Keratinocyte (primary cell): ENCODE measurements at regions not wholly inside any gene's neighbourhood (a gene's known extent, or its start where the extent isn't known, plus 50 kb on each side); places are given as distances from the start of the nearest gene placed in this dataset.

Experiments used
- DNase-seq: peaks from one replicate; pipeline ENCODE4 v3.0.0-alpha.2; 2011; ENCODE audit warnings: low read depth, missing footprints, low spot score
- FAIRE-seq: peaks from 2 replicates; lab custom pipeline; 2011; peaks lifted over from hg19 to GRCh38; lab: Jason Lieb, UNC
- H2AFZ ChIP-seq: 2 replicates; pipeline ENCODE4 v1.6.0; 2012; ENCODE audit warnings: low read length, control low read depth, inconsistent platforms; ENCODE audit not compliant: control insufficient read depth
- H3K27ac ChIP-seq: 2 replicates; pipeline ENCODE4 v1.5.1; 2011; ENCODE audit warnings: low read length; ENCODE audit not compliant: control insufficient read depth, insufficient read depth
- H3K27me3 ChIP-seq: 3 replicates; pipeline ENCODE4 v1.6.0; 2011; ENCODE audit warnings: low read length; ENCODE audit not compliant: control insufficient read depth, insufficient read depth; ENCODE audit errors: extremely low read depth
- H3K36me3 ChIP-seq, 2 experiments: 2 replicates in 1 of 2; 3 replicates in 1 of 2; pipeline ENCODE4 v1.5.1; 2011; ENCODE audit warnings: low read length in 2 of 2, mild to moderate bottlenecking in 1 of 2; ENCODE audit not compliant: control insufficient read depth in 2 of 2, insufficient read depth in 2 of 2; ENCODE audit errors: extremely low read depth in 1 of 2
- H3K4me1 ChIP-seq: 3 replicates; pipeline ENCODE4 v1.5.1; 2011; ENCODE audit warnings: low read length; ENCODE audit not compliant: control insufficient read depth, insufficient read depth; ENCODE audit errors: extremely low read depth
- H3K4me2 ChIP-seq: 3 replicates; pipeline ENCODE4 v1.6.0; 2011; ENCODE audit warnings: low read depth, low read length; ENCODE audit not compliant: control insufficient read depth, insufficient read depth; ENCODE audit errors: extremely low read depth
- H3K4me3 ChIP-seq, 3 experiments: fragments of 200-600 bp in 1 of 3; sonication (generic) in 1 of 3; 2 replicates in 2 of 3; 3 replicates in 1 of 3; pipeline ENCODE4 v1.5.1; 2011 to 2016; ENCODE audit warnings: low read length in 3 of 3, mild to moderate bottlenecking in 3 of 3, control low read depth in 2 of 3, inconsistent platforms in 1 of 3, low read depth in 1 of 3, mixed read lengths in 1 of 3, mixed run types in 1 of 3, moderate library complexity in 1 of 3; ENCODE audit not compliant: control insufficient read depth in 2 of 3, insufficient read depth in 2 of 3; ENCODE audit errors: extremely low read depth in 1 of 3
- H3K79me2 ChIP-seq: 2 replicates; pipeline ENCODE4 v1.6.0; 2012; ENCODE audit warnings: low read length; ENCODE audit not compliant: control insufficient read depth, insufficient read depth
- H3K9ac ChIP-seq: 3 replicates; pipeline ENCODE4 v1.6.0; 2011; ENCODE audit warnings: low read length; ENCODE audit not compliant: control insufficient read depth, insufficient read depth; ENCODE audit errors: extremely low read depth
- H3K9me1 ChIP-seq: 3 replicates; pipeline ENCODE4 v1.6.0; 2011; ENCODE audit warnings: low read length; ENCODE audit not compliant: control insufficient read depth, insufficient read depth; ENCODE audit errors: extremely low read depth
- H3K9me3 ChIP-seq: 2 replicates; pipeline ENCODE4 v1.5.1; 2012; ENCODE audit warnings: low read depth, low read length; ENCODE audit not compliant: control insufficient read depth
- H4K20me1 ChIP-seq: 3 replicates; pipeline ENCODE4 v1.6.0; 2011; ENCODE audit warnings: low read length; ENCODE audit not compliant: control insufficient read depth, insufficient read depth; ENCODE audit errors: extremely low read depth
- CTCF ChIP-seq, 3 experiments: IDR thresholded peaks in 1 of 3; conservative IDR thresholded peaks in 1 of 3; optimal IDR thresholded peaks in 1 of 3; 2 replicates in 2 of 3; 3 replicates in 1 of 3; pipeline versions ENCODE3 to v1.5.1; 2011; ENCODE audit warnings: low read length in 3 of 3, mild to moderate bottlenecking in 3 of 3, moderate library complexity in 2 of 3, control low read depth in 1 of 3, inconsistent platforms in 1 of 3; ENCODE audit not compliant: insufficient read depth in 2 of 3; ENCODE audit errors: extremely low read depth in 1 of 3
- EZH2 ChIP-seq: IDR thresholded peaks from one replicate; pipeline ENCODE4 v1.6.1; 2012; ENCODE audit warnings: inconsistent platforms, mild to moderate bottlenecking, low read length, moderate library complexity
- dilution Hi-C: fragments of 300-500 bp; cut with MboI; formaldehyde crosslinking; loops from one replicate; pipeline ENCODE4 v1.7.0; 2020; ENCODE audit warnings: low sequenced_read_pairs; ENCODE audit not compliant: extremely low pct_ligation_motif_present

GRCh38 chr4:83662204-83662603, 126.3 kb downstream of the GPAT3 start:
- TF ChIP-seq CTCF (optimal IDR thresholded peaks at IDR 0.05 in 1 of 3, IDR thresholded peaks at IDR 0.05 in 1 of 3, conservative IDR thresholded peaks at IDR 0.05 in 1 of 3; ENCODE audit: extremely low read depth in 1 of 3, insufficient read depth in 2 of 3, low read length in 3 of 3) (no peak), EZH2 (no peak)
- H3K9ac ChIP-seq: no peak overlapping the region
- H3K36me3 ChIP-seq: no peaks in the 10 kb centered on the region
- H3K9me3 ChIP-seq: no peaks in the 10 kb centered on the region
- no peaks in the 10 kb centered on the region for H3K79me2 ChIP-seq
- H3K4me3 ChIP-seq: no peak overlapping the region
- DNase-seq: no peak
- H3K4me2 ChIP-seq: no peak overlapping the region
- H3K27ac ChIP-seq: no peak overlapping the region
- no peaks in the 10 kb centered on the region for H3K4me1 ChIP-seq
- H3K27me3 ChIP-seq: no peaks in the 10 kb centered on the region
- no peak overlapping the region for H2AFZ ChIP-seq
- FAIRE-seq: no peak
- dilution Hi-C loops: no loop called here
- no peaks in the 10 kb centered on the region for H3K9me1 ChIP-seq
- no peaks in the 10 kb centered on the region for H4K20me1 ChIP-seq

- no peaks in the 10 kb centered on the region for H3K9me1 ChIP-seq
- H3K79me2 ChIP-seq: no peaks in the 10 kb centered on the region
- H3K4me3 ChIP-seq: no peak overlapping the region
- H3K27me3 ChIP-seq: no peaks in the 10 kb centered on the region
- no peaks in the 10 kb centered on the region for H3K36me3 ChIP-seq
- TF ChIP-seq CTCF (optimal IDR thresholded peaks at IDR 0.05 in 1 of 3, IDR thresholded peaks at IDR 0.05 in 1 of 3, conservative IDR thresholded peaks at IDR 0.05 in 1 of 3; ENCODE audit: extremely low read depth in 1 of 3, insufficient read depth in 2 of 3, low read length in 3 of 3): no peak
- TF ChIP-seq EZH2: no peak
- FAIRE-seq (no peak), DNase-seq (no peak)
- H4K20me1 ChIP-seq: no peaks in the 10 kb centered on the region
- H3K27ac ChIP-seq: no peak overlapping the region
- H3K9ac ChIP-seq: no peak overlapping the region
- H2AFZ ChIP-seq: no peak overlapping the region
- no peak overlapping the region for H3K4me2 ChIP-seq
- no peaks in the 10 kb centered on the region for H3K4me1 ChIP-seq
- dilution Hi-C loops: no loop called here
- no peaks in the 10 kb centered on the region for H3K9me3 ChIP-seq
These were observed 125.5 kb downstream of the GPAT3 start for GRCh38 chr4:83661359-83661758.
